ENCODE measurements at regions not wholly inside any gene's neighbourhood (a gene's known extent, or its start where the extent isn't known, plus 50 kb on each side); places are given as distances from the start of the nearest gene placed in this dataset.
A peak's percentile ranks its signal among the peaks of the same experiment; 100 is the strongest.
"Not testable (repeated sequence)": the region's sequence is repeated elsewhere in the genome, so short reads cannot be mapped to it uniquely, and the experiment has no call there.

GRCh38 chr4:58871509-58871908 is 1761.3 kb upstream of the IGFBP7 start:
- no peak for DNase-seq

DNA sequence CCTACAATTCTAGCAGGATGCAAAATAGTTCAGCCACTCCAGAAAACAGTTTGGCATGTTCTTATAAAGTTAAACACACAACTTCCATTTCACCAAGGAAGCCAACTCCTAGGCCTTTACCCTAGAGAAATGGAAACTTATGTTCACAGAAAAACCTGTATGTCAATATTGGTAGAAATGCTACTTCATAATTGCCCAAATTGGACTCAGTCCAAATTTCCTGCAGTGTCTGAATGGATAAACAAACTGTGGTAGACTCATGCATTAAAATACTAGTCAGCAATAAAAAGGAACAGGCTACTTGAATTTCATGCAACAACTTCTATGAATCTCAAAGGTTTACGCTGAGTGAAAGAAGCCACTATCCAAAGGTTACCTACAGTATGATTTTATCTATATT is 1738.8 kb upstream of the IGFBP7 start:
- no peak for DNase-seq

- DNase-seq = no peak
These were observed 1733.3 kb upstream of the IGFBP7 start for GRCh38 chr4:58843455-58843854.

DNA sequence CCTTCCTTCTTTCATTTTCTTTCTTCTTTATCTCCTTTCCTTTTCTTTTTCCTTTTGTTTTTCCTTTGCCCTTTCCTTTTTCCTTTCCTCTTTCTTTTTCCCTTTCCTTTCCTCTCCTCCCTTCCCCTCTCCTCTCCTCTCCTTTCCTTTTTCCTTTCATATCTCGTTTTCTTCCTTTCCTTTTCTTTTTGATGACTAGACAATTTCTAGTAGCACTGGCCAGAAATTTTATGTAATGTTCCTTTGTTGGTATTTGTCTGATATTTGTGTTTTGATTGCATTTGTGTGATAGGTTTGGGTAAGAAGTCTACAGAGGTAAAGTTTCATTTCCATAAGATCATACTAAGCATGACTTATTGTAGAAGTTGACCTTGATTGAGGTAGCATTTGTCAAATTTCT is 1722.9 kb upstream of the IGFBP7 start:
- DNase-seq = no peak

- DNase-seq = no peak
These were observed 1715.1 kb upstream of the IGFBP7 start for GRCh38 chr4:58825278-58825677.

GRCh38 chr4:58818560-58818959 is 1708.4 kb upstream of the IGFBP7 start:
- not testable (repeated sequence) for DNase-seq

DNA sequence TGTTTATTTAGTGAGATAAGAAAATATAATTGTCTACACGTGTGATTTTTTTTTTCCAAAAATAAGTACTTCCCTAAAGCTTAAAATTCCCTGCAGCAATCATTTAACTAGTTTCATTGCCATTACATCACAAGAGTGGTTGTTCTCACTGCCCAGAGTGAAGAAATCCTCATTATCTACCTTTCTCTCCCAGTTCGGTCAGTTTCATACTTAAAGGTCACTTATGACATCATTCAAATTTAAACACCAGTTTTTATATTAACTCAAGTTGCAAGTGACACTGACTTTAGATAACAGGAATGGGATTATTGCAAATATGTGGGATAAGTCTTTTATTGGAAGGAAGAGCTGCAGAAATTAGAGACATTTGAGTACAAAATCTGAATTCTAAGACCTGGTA is 1699.8 kb upstream of the IGFBP7 start:
- no peak for DNase-seq

- peak; percentile 20 for DNase-seq
These were observed 1699.2 kb upstream of the IGFBP7 start for GRCh38 chr4:58809366-58809765.

DNA sequence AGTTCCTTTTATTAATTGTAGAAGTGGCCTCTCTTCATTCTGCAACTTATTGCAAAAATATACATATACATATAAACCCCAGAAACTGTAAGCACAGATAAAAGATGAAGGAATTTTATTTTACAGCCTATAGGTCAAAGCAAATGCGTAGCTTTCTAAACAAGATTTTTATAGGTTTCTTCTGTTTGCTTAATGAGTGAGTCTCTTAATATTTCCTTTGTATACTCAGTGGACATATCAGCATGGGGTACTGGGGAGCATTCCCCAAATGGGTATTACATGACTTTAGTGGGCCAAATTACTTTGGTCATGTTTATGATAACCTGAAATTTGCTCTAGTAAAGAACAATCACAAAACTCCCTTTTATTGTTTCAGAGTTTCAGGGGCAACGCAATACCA is 1698.6 kb upstream of the IGFBP7 start:
- no peak for DNase-seq

GRCh38 chr4:58807843-58808615 is 1697.8 kb upstream of the IGFBP7 start:
- DNase-seq = peak; percentile 50

GRCh38 chr4:58776627-58777026 is 1666.4 kb upstream of the IGFBP7 start:
- DNase-seq = peak; percentile 90

GRCh38 chr4:58767598-58767997 is 1657.4 kb upstream of the IGFBP7 start:
- peak; percentile 3 for DNase-seq

DNA sequence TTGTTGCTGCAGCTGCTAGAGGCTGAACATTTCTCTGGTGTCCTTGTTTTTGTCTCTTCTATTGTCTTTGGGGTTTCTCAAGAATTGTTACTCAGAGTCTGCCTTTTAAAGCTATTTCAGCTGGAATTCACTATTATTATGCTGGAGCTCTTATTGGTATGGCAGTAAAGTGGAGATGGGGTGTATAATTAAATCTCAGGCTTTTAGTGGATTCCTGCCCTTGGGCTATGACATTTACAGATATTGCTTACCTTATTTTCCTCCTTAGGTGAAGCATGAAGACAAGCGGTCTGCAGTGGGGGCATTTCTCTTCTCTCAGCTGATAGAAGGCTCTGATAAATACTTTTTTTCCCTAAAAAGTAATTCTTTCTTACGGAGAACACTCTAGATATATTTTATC is 1656.6 kb upstream of the IGFBP7 start:
- no peak for DNase-seq

- no peak for DNase-seq
These were observed 1651.4 kb upstream of the IGFBP7 start for GRCh38 chr4:58761563-58761962.

DNA sequence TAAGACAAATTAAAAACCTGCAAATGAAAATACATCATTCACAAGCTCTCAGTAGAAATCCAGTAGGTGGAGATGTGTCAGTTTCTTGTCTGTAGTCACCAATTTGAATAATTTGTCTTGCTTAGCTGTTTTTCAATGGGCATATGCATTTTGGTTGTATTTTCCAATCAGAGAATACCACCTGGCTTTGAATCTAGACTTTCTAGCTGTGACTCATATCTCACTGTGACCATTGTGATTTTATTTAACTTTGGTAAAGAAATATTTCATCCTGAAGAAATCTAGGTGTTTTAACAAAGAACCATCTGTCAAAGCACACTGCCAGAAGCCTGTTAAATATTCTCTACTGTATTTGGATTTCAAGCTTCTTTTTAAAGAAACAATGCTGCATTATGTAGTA is 1650.6 kb upstream of the IGFBP7 start:
- no peak for DNase-seq

- no peak for DNase-seq
These were observed 1649.9 kb upstream of the IGFBP7 start for GRCh38 chr4:58760100-58760499.

DNA sequence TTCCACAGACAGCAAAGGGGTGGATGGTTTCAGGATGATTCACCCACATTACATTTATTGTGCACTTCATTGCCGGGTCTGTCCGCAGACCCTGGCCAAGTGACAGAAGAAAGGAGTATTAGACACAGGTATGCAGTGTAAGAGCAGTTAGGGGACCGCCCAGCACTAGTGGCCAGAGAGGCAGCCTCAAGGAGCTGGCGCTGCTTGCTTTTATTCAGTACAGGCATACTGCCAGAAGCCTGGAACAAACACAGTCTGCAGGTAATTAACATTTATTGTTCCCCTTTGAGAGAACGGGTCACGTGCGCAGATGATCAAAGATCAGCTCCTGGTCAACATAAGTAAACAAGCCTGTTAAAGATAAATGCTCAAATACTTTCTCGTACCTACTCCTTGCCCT is 1639.0 kb upstream of the IGFBP7 start:
- DNase-seq = no peak

- no peak for DNase-seq
These were observed 1630.7 kb upstream of the IGFBP7 start for GRCh38 chr4:58740897-58741296.

GRCh38 chr4:58739275-58739674 is 1629.1 kb upstream of the IGFBP7 start:
- DNase-seq = no peak

- DNase-seq = no peak
These were observed 1628.2 kb upstream of the IGFBP7 start for GRCh38 chr4:58738375-58738774.

DNA sequence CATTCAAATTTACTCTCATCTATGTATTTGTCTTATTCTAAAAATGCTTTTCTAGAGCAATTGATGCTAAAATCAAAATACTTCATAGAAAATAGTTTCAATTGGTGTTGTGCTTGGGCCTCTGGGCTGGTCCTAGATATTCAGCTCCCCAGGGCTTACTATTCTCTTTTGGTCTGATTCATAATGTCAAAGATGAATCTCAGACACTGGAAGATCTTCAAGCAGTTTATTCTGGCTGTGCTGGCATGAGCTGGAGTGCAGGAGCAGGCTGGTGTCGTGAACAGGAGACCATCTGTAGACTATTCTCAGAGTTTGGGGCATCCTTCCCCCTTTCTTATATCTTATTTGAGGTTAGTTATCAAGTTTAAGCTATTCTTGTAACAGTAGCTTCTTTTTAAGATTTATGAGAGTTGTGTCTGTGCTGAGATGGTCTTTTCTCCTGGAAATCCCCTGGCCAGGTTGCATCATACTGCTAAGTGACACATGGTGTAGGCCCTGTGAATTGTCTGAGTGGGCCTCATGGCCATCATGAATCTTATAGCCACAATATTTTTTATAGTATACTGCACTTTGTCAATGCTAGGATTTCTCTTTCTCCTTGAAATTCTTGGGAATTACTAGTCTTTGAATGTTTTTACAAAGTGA is 1624.0 kb upstream of the IGFBP7 start:
- peak; percentile 15 for DNase-seq

GRCh38 chr4:58732973-58733372 is 1622.8 kb upstream of the IGFBP7 start:
- DNase-seq = peak; percentile 5

DNA sequence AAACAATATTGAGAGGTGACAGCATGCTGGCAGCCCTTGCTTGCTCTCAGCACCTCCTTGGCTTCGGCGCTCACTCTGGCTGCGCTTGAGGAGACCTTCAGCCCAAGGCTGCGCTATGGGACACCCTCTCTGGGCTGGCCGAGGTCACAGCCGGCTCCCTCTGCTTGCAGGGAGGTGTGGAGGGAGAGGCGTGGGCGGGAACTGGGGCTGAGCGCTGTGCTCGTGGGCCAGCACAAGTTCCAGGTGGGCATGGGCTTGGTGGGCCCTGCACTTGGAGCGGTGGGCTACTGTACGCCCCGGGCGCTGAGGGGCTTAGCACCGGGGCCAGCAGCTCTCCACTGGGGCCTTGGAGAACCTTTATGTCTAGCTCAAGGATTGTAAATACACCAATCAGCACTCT is 1613.8 kb upstream of the IGFBP7 start:
- no peak for DNase-seq

DNA sequence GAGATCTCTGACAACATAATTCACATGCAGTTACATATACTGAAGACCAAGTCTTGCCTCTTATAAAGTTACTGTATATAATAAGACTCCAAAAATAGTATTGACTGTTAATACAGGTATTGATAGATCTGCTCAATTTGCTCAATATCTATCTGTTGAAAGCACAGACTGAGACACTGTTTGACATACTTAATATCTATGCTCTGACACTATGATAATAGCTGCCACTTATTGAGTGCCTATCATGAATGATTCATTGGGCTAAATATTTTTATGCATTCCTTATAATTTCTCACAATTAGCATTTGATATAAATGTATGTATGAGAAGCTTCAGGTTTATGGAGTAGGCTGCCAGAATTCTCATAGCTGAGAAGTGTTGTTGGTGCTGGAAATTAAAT is 1600.9 kb upstream of the IGFBP7 start:
- DNase-seq = no peak

GRCh38 chr4:58688568-58688967 is 1578.4 kb upstream of the IGFBP7 start:
- DNase-seq = no peak
